ENCODE measurements at regions not wholly inside any gene's neighbourhood (a gene's known extent, or its start where the extent isn't known, plus 50 kb on each side); places are given as distances from the start of the nearest gene placed in this dataset.

DNA sequence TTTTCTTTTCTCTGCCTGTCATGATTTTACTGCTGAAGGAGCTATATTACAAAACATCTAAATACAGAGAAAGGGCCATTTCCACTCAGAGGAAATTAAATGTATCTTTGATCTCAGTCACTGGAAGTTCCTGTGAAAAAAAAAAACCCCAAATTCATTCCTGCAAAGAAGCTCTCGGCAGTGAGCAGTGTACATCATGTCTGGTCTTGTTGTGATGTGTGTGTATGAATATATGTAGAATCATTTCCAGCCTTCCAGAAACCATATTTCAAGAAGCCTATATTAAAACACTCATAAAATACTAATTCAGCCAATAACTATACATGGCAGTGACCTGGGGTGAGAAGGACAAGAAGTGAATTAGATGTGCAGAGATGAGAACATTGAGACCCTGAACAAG, 393.2 kb upstream of the TENM4 start:
- Histone ChIP-seq H3K36me3 (ENCODE audit: control insufficient read depth in 5 of 5, insufficient read depth in 5 of 5, low read length in 5 of 5) (no peaks in the 10 kb centered on the region), H3K27ac (ENCODE audit: low read depth, low read length) (no peak overlapping the region), H3K4me3 (ENCODE audit: low read depth in 1 of 5, low read length in 5 of 5) (no peak overlapping the region), H3K9me3 (ENCODE audit: control insufficient read depth in 5 of 5, low read length in 5 of 5) (peaks cover 0 to 2% (median 0%) of the 10 kb centered on the region in 5 donors), H3K4me1 (ENCODE audit: control insufficient read depth in 5 of 5, insufficient read depth in 5 of 5, low read length in 5 of 5) (no peaks in the 10 kb centered on the region), H3K27me3 (ENCODE audit: control insufficient read depth in 5 of 5, insufficient read depth in 4 of 5, low read length in 5 of 5) (no peaks in the 10 kb centered on the region), H3K9ac (ENCODE audit: low read length in 5 of 5) (no peak overlapping the region)

DNA sequence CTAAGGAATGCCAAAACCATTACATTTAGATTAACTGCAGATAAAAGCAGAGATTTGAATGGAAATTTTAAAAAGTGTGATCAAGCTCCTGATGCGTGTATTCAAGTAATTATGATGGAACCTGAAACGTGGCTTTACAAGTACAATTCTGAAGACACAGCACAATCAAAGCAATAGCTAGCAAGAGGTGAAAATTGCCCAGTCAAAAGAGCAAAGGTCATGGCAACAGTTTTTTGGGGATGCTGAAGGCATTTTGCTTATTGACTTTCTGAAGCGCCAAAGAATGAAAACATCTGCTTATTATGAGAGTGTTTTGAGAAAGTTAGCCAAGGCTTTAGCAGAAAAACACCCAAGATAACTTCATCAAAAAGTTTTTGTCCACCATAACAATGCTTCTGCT, 389.6 kb upstream of the TENM4 start:
- no peaks in the 10 kb centered on the region for H3K4me1 ChIP-seq (ENCODE audit: control insufficient read depth in 5 of 5, insufficient read depth in 5 of 5, low read length in 5 of 5)
- no peak overlapping the region for H3K9ac ChIP-seq (ENCODE audit: low read length in 5 of 5)
- H3K9me3 ChIP-seq (ENCODE audit: control insufficient read depth in 5 of 5, low read length in 5 of 5) = no peaks in the 10 kb centered on the region
- no peak overlapping the region for H3K4me3 ChIP-seq (ENCODE audit: low read depth in 1 of 5, low read length in 5 of 5)
- no peaks in the 10 kb centered on the region for H3K27me3 ChIP-seq (ENCODE audit: control insufficient read depth in 5 of 5, insufficient read depth in 4 of 5, low read length in 5 of 5)
- H3K36me3 ChIP-seq (ENCODE audit: control insufficient read depth in 5 of 5, insufficient read depth in 5 of 5, low read length in 5 of 5) = no peaks in the 10 kb centered on the region
- H3K27ac ChIP-seq (ENCODE audit: low read depth, low read length) = no peak overlapping the region

DNA sequence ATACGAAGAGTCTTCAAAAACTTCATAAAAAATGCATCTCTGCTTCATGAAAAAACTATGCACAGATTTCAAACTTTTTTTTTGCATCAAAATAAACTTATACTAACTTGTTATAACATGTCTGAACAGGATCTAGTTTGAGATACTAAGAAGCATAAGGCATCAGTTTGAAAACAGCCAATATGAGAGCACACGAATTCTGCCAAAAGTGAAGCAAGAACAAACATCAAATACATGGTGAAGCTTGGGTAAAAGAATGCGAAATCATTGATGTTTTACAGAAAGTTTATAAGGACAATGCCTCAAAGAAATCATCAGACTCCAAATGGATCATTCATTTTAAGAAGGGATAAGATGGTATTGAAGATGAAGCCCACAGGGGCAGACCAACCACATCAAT, 389.1 kb upstream of the TENM4 start:
- Histone ChIP-seq H3K27me3 (ENCODE audit: control insufficient read depth in 5 of 5, insufficient read depth in 4 of 5, low read length in 5 of 5) (no peaks in the 10 kb centered on the region), H3K4me3 (ENCODE audit: low read depth in 1 of 5, low read length in 5 of 5) (no peak overlapping the region), H3K9me3 (ENCODE audit: control insufficient read depth in 5 of 5, low read length in 5 of 5) (no peaks in the 10 kb centered on the region), H3K27ac (ENCODE audit: low read depth, low read length) (no peak overlapping the region), H3K4me1 (ENCODE audit: control insufficient read depth in 5 of 5, insufficient read depth in 5 of 5, low read length in 5 of 5) (no peaks in the 10 kb centered on the region), H3K36me3 (ENCODE audit: control insufficient read depth in 5 of 5, insufficient read depth in 5 of 5, low read length in 5 of 5) (no peaks in the 10 kb centered on the region), H3K9ac (ENCODE audit: low read length in 5 of 5) (no peak overlapping the region)

DNA sequence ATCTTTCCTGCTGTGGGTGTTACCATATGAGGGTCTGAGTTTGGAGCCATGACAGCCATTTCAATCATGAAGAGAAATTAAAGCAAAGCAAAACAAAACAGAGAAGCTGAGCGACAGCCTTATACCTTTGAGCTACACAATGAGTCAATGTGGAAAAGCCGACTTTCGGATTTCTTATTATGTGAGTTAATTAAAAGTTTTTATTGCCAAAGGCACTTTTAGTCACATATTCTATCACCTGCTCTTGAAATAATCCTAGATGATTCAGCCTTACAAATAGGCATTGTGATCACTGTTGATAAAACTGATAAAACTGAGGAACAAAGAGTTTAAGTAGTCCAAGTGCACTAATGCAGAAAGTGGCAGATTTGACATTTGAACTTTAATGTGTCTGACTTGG, 381.9 kb upstream of the TENM4 start:
- H3K9me3 ChIP-seq (ENCODE audit: control insufficient read depth in 5 of 5, low read length in 5 of 5) = no peaks in the 10 kb centered on the region
- H3K9ac ChIP-seq (ENCODE audit: low read length in 5 of 5) = no peak overlapping the region
- H3K27me3 ChIP-seq (ENCODE audit: control insufficient read depth in 5 of 5, insufficient read depth in 4 of 5, low read length in 5 of 5) = no peaks in the 10 kb centered on the region
- no peak overlapping the region for H3K4me3 ChIP-seq (ENCODE audit: low read depth in 1 of 5, low read length in 5 of 5)
- H3K36me3 ChIP-seq (ENCODE audit: control insufficient read depth in 5 of 5, insufficient read depth in 5 of 5, low read length in 5 of 5) = no peaks in the 10 kb centered on the region
- H3K27ac ChIP-seq (ENCODE audit: low read depth, low read length) = no peak overlapping the region
- no peaks in the 10 kb centered on the region for H3K4me1 ChIP-seq (ENCODE audit: control insufficient read depth in 5 of 5, insufficient read depth in 5 of 5, low read length in 5 of 5)

DNA sequence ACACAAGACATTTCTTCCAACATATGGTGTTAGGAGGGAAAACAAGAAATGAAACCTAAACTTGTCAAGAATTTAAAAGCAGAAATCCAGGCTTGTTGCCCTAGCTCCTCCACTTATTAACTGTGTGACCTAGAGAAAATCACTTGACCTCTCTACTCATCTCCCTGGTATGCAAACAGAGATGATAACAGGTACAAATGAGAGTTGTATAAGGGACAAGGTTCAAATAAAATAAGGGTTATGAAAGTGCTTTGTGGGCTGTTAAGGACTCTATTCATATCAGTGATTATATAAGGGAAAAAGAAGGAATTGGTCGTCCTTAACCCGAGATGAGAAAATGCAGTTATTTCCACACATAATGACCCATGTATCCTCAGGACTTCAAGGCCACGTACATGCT, 372.7 kb upstream of the TENM4 start:
- H3K27ac ChIP-seq (ENCODE audit: low read depth, low read length) = no peak overlapping the region
- no peaks in the 10 kb centered on the region for H3K36me3 ChIP-seq (ENCODE audit: control insufficient read depth in 5 of 5, insufficient read depth in 5 of 5, low read length in 5 of 5)
- H3K4me1 ChIP-seq (ENCODE audit: control insufficient read depth in 5 of 5, insufficient read depth in 5 of 5, low read length in 5 of 5) = no peaks in the 10 kb centered on the region
- H3K27me3 ChIP-seq (ENCODE audit: control insufficient read depth in 5 of 5, insufficient read depth in 4 of 5, low read length in 5 of 5) = no peaks in the 10 kb centered on the region
- no peak overlapping the region for H3K9ac ChIP-seq (ENCODE audit: low read length in 5 of 5)
- H3K4me3 ChIP-seq (ENCODE audit: low read depth in 1 of 5, low read length in 5 of 5) = no peak overlapping the region
- H3K9me3 ChIP-seq (ENCODE audit: control insufficient read depth in 5 of 5, low read length in 5 of 5) = peaks cover 0 to 5% (median 0%) of the 10 kb centered on the region in 5 donors

DNA sequence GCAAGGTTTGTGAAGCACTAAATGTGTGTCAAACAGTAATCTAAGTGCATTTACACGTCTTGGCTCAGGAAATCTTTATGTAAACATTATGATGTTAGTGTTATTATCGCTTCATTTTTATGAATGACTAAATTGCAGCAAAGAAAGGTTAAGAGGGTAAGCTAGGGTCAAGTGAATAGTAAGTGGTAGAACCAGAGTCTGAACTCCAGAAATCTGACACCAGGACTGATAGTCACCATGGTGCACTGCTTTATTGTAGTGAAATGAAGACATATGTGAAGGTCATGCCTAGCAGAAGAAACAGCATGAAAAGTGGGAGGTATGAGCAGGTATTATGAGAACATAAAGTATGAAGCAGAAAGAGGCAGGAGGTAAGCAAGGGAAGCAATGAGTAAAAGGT, 368.7 kb upstream of the TENM4 start:
- H3K36me3 ChIP-seq (ENCODE audit: control insufficient read depth in 5 of 5, insufficient read depth in 5 of 5, low read length in 5 of 5) = no peaks in the 10 kb centered on the region
- H3K4me1 ChIP-seq (ENCODE audit: control insufficient read depth in 5 of 5, insufficient read depth in 5 of 5, low read length in 5 of 5) = no peaks in the 10 kb centered on the region
- no peak overlapping the region for H3K9ac ChIP-seq (ENCODE audit: low read length in 5 of 5)
- no peaks in the 10 kb centered on the region for H3K9me3 ChIP-seq (ENCODE audit: control insufficient read depth in 5 of 5, low read length in 5 of 5)
- H3K27ac ChIP-seq (ENCODE audit: low read depth, low read length) = no peak overlapping the region
- no peak overlapping the region for H3K4me3 ChIP-seq (ENCODE audit: low read depth in 1 of 5, low read length in 5 of 5)
- H3K27me3 ChIP-seq (ENCODE audit: control insufficient read depth in 5 of 5, insufficient read depth in 4 of 5, low read length in 5 of 5) = no peaks in the 10 kb centered on the region

DNA sequence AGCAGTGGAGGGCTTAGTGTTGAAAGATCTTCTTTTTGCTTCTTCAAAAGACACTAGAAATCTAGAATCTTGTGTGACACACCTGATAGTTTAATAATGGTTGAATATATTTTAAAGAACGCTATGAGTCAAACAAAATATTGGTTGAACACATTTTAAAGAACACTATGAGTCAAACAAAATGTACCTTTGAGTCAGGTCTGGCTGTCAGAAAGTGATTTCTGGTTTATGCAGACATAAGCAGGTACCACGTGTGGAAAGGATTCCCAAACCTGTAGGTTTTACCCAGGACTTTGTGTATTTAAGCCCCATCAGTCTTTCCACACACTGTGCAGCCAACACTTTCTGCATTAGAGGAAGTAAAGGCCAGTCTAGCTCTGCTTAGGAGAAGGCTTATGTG, 366.7 kb upstream of the TENM4 start:
- H3K9ac ChIP-seq (ENCODE audit: low read length in 5 of 5) = no peak overlapping the region
- H3K4me1 ChIP-seq (ENCODE audit: control insufficient read depth in 5 of 5, insufficient read depth in 5 of 5, low read length in 5 of 5) = no peaks in the 10 kb centered on the region
- H3K4me3 ChIP-seq (ENCODE audit: low read depth in 1 of 5, low read length in 5 of 5) = no peak overlapping the region
- no peak overlapping the region for H3K27ac ChIP-seq (ENCODE audit: low read depth, low read length)
- H3K27me3 ChIP-seq (ENCODE audit: control insufficient read depth in 5 of 5, insufficient read depth in 4 of 5, low read length in 5 of 5) = no peaks in the 10 kb centered on the region
- no peaks in the 10 kb centered on the region for H3K36me3 ChIP-seq (ENCODE audit: control insufficient read depth in 5 of 5, insufficient read depth in 5 of 5, low read length in 5 of 5)
- H3K9me3 ChIP-seq (ENCODE audit: control insufficient read depth in 5 of 5, low read length in 5 of 5) = peaks cover 0 to 5% (median 0%) of the 10 kb centered on the region in 5 donors

DNA sequence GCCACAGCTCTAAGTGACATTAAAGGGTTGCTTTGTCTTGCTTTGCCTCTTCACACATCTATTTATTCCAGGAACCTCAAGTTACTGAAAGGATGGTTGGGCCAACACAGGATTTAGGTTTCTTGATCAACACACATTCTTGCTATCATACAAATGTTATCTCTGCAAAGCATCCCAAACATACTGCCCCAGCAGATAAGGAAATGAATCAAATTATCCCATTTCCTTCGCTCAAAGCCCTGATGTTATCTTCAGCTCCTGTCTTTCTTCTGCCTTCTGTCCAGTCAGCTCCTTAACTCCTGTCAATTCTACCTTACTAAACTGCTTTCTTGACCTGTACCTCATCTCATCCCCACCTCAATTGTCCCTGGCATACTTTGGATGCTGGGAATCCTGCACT, 355.9 kb upstream of the TENM4 start:
- Histone ChIP-seq H3K27ac (ENCODE audit: low read depth, low read length) (no peak overlapping the region), H3K27me3 (ENCODE audit: control insufficient read depth in 5 of 5, insufficient read depth in 4 of 5, low read length in 5 of 5) (no peaks in the 10 kb centered on the region), H3K4me1 (ENCODE audit: control insufficient read depth in 5 of 5, insufficient read depth in 5 of 5, low read length in 5 of 5) (no peaks in the 10 kb centered on the region), H3K9me3 (ENCODE audit: control insufficient read depth in 5 of 5, low read length in 5 of 5) (no peaks in the 10 kb centered on the region), H3K4me3 (ENCODE audit: low read depth in 1 of 5, low read length in 5 of 5) (no peak overlapping the region), H3K9ac (ENCODE audit: low read length in 5 of 5) (no peak overlapping the region), H3K36me3 (ENCODE audit: control insufficient read depth in 5 of 5, insufficient read depth in 5 of 5, low read length in 5 of 5) (no peaks in the 10 kb centered on the region)

DNA sequence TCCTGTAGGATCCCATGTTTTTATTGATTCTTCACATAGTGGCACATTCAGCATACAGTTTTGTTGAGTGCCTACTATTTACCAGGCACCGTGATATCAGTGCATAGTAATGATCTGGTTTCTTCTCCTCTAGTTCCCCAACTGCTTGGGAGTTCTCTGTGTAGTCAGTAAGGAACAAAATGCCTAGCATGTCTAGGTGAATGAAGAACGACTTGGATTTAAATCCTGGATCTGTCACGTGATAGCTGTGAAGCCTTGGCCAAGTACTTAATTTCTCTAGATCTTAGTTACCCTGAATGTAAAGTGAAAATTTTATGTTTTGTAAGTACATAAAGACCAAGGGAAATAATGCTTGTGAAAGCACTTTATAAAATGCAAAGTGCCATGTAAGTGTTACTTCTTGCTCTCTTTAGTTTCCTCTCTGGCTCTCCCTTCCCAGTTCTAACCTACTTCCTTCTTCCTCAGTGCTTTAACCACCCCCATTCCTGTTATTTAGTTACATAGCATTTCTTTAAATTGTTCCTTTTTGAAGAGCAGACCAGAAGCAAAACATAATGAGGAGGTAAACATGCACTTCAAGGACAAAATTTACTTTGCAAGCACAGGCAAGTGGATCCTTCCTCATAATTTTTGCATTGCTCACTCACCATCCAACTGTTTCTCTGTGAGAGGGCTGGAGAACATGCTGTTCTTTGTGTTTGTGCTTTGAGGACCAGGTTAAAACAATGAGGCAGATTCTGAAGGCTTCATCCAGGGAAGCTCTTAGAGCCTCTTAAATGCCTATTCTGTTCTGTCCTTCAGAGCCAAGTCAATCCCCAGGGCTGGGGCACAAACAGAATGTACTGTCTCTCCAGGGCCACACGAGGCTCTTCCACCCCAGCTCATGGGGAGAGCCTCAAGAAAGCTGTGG, 353.9 kb upstream of the TENM4 start:
- no peaks in the 10 kb centered on the region for H3K36me3 ChIP-seq (ENCODE audit: control insufficient read depth in 5 of 5, insufficient read depth in 5 of 5, low read length in 5 of 5)
- H3K27ac ChIP-seq (ENCODE audit: low read depth, low read length) = no peak overlapping the region
- no peaks in the 10 kb centered on the region for H3K9me3 ChIP-seq (ENCODE audit: control insufficient read depth in 5 of 5, low read length in 5 of 5)
- H3K27me3 ChIP-seq (ENCODE audit: control insufficient read depth in 5 of 5, insufficient read depth in 4 of 5, low read length in 5 of 5) = no peaks in the 10 kb centered on the region
- H3K4me3 ChIP-seq (ENCODE audit: low read depth in 1 of 5, low read length in 5 of 5) = no peak overlapping the region
- no peaks in the 10 kb centered on the region for H3K4me1 ChIP-seq (ENCODE audit: control insufficient read depth in 5 of 5, insufficient read depth in 5 of 5, low read length in 5 of 5)
- no peak overlapping the region for H3K9ac ChIP-seq (ENCODE audit: low read length in 5 of 5)

DNA sequence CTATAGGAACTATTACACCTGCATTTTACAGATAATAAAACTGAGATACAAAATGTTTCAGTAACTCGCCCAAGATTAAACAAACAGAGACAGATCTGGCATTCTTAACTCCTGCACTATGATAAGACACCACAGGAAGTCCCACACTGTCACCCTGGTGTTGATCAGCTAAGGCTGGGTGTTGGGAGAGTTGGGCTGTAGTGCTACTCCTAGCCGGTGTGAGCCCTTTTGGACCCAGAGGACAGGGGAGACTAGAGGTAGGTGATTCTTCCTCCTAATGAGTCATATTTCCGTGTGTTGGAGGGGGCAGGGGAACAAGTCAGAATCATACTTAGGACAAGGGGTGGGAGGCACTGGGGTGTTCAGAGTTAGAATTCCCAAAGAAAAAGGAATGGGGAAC, 353.2 kb upstream of the TENM4 start:
- no peaks in the 10 kb centered on the region for H3K4me1 ChIP-seq (ENCODE audit: control insufficient read depth in 5 of 5, insufficient read depth in 5 of 5, low read length in 5 of 5)
- H3K36me3 ChIP-seq (ENCODE audit: control insufficient read depth in 5 of 5, insufficient read depth in 5 of 5, low read length in 5 of 5) = no peaks in the 10 kb centered on the region
- H3K9ac ChIP-seq (ENCODE audit: low read length in 5 of 5) = no peak overlapping the region
- no peaks in the 10 kb centered on the region for H3K27me3 ChIP-seq (ENCODE audit: control insufficient read depth in 5 of 5, insufficient read depth in 4 of 5, low read length in 5 of 5)
- H3K27ac ChIP-seq (ENCODE audit: low read depth, low read length) = no peak overlapping the region
- no peaks in the 10 kb centered on the region for H3K9me3 ChIP-seq (ENCODE audit: control insufficient read depth in 5 of 5, low read length in 5 of 5)
- H3K4me3 ChIP-seq (ENCODE audit: low read depth in 1 of 5, low read length in 5 of 5) = no peak overlapping the region

Measured in subcutaneous abdominal adipose tissue (tissue), 5 donors.